Stimulated activated CD4-positive, alpha-beta T cell treated with anti-CD3 and anti-CD28 coated beads, Interleukin-12 subunit alpha, Interleukin-12 subunit beta, amount 100 ng/mL, for 24 hours (primary cell): ENCODE measurements at regions not wholly inside any gene's neighbourhood (a gene's known extent, or its start where the extent isn't known, plus 50 kb on each side); places are given as distances from the start of the nearest gene placed in this dataset.

Source experiments
- DNase-seq, 2 experiments: peaks; one replicate each; pipeline ENCODE4 v3.0.0-alpha.2; 2020; ENCODE audit warnings: low read depth in 2 of 2

GRCh38 chr5:109917154-109917546, 227.4 kb downstream of the MAN2A1 start:
- DNase-seq: no peak

GRCh38 chr5:109917966-109918365, 228.2 kb downstream of the MAN2A1 start:
- no peak for DNase-seq

GRCh38 chr5:109920736-109921135, 231.0 kb downstream of the MAN2A1 start:
- no peak for DNase-seq

GRCh38 chr5:109921735-109922380, 232.1 kb downstream of the MAN2A1 start:
- DNase-seq: peak in 1 of 2 experiments; percentile 2

GRCh38 chr5:109922381-109922995, 232.8 kb downstream of the MAN2A1 start:
- DNase-seq: no peak

GRCh38 chr5:109923205-109923604, 233.5 kb downstream of the MAN2A1 start:
- no peak for DNase-seq

GRCh38 chr5:109924237-109925107, 234.7 kb downstream of the MAN2A1 start:
- no peak for DNase-seq

- DNase-seq: no peak
Measured at GRCh38 chr5:109927639-109928038, 237.9 kb downstream of the MAN2A1 start.

- DNase-seq: no peak
Measured at GRCh38 chr5:109928046-109928445, 238.3 kb downstream of the MAN2A1 start.

- DNase-seq: no peak
Measured at GRCh38 chr5:109928811-109929210, 239.1 kb downstream of the MAN2A1 start.

- no peak for DNase-seq
Measured at GRCh38 chr5:109929376-109929775, 239.6 kb downstream of the MAN2A1 start.

GRCh38 chr5:109929911-109930310, 240.2 kb downstream of the MAN2A1 start:
- no peak for DNase-seq

- DNase-seq: no peak
Measured at GRCh38 chr5:109931049-109931780, 241.5 kb downstream of the MAN2A1 start.

GRCh38 chr5:109935833-109936490, 246.2 kb downstream of the MAN2A1 start:
- DNase-seq: no peak

GRCh38 chr5:109936996-109937395, 247.3 kb downstream of the MAN2A1 start:
- peak in 1 of 2 experiments; percentile 11 for DNase-seq

GRCh38 chr5:109937951-109938350, 248.2 kb downstream of the MAN2A1 start:
- no peak for DNase-seq

GRCh38 chr5:109938453-109938852, 248.7 kb downstream of the MAN2A1 start:
- DNase-seq: no peak

- no peak for DNase-seq
Measured at GRCh38 chr5:109939116-109939682, 249.5 kb downstream of the MAN2A1 start.

GRCh38 chr5:109942646-109943045, 252.9 kb downstream of the MAN2A1 start:
- DNase-seq: no peak

- DNase-seq: no peak
Measured at GRCh38 chr5:109943701-109944235, 254.0 kb downstream of the MAN2A1 start.

- DNase-seq: no peak
Measured at GRCh38 chr5:109944461-109944860, 254.7 kb downstream of the MAN2A1 start.
